Endothelial cell of umbilical vein (primary cell): ENCODE measurements at regions not wholly inside any gene's neighbourhood (a gene's known extent, or its start where the extent isn't known, plus 50 kb on each side); places are given as distances from the start of the nearest gene placed in this dataset.

Source experiments
- BruUV-seq: library from RNA; stranded (reverse); fragments of 400-500 nt; replicated peaks from 2 replicates; lab custom pipeline; 2021; lab: Mats Ljungman, UMichigan
- CTCF ChIA-PET: fragments of 300-600, 350-600 bp; sonication (Branson Sonifier 250); formaldehyde crosslinking; loops from one replicate; lab custom pipeline; 2021; ENCODE audit warnings: antibody characterized with exemption, inconsistent platforms; lab: Charles Lee
- POLR2A ChIA-PET: fragments of 300-600, 350-600 bp; sonication (Branson Sonifier 250); formaldehyde crosslinking; loops from one replicate; lab custom pipeline; 2021; ENCODE audit warnings: antibody characterized with exemption, inconsistent platforms; lab: Charles Lee
- DNase-seq: peaks from one replicate; pipeline ENCODE4 v3.0.0-alpha.2; 2011; ENCODE audit warnings: low read depth, low spot score
- FAIRE-seq: peaks from 2 replicates; lab custom pipeline; 2011; peaks lifted over from hg19 to GRCh38; lab: Jason Lieb, UNC
- H2AFZ ChIP-seq: 2 replicates; pipeline ENCODE4 v1.6.0; 2012; ENCODE audit warnings: low read depth, low read length, control low read depth, inconsistent platforms
- H3K27ac ChIP-seq: 2 replicates; pipeline ENCODE4 v1.5.1; 2011; ENCODE audit warnings: low read depth, mild to moderate bottlenecking, control low read depth, low read length, moderate library complexity; ENCODE audit not compliant: insufficient read depth
- H3K27me3 ChIP-seq, 2 experiments: 2 replicates each; pipeline versions ENCODE4 v1.6.0 to v1.6.1; 2011; ENCODE audit warnings: low read length in 2 of 2, mixed read lengths in 1 of 2; ENCODE audit not compliant: control insufficient read depth in 2 of 2, insufficient read depth in 2 of 2
- H3K36me3 ChIP-seq, 2 experiments: 2 replicates in 1 of 2; 3 replicates in 1 of 2; pipeline ENCODE4 v1.5.1; 2011; ENCODE audit warnings: low read length in 2 of 2, mild to moderate bottlenecking in 1 of 2, moderate library complexity in 1 of 2; ENCODE audit not compliant: control insufficient read depth in 2 of 2, insufficient read depth in 2 of 2; ENCODE audit errors: extremely low read depth in 1 of 2
- H3K4me1 ChIP-seq: 3 replicates; pipeline ENCODE4 v1.5.1; 2011; ENCODE audit warnings: mild to moderate bottlenecking, low read length; ENCODE audit not compliant: control insufficient read depth, insufficient read depth; ENCODE audit errors: extremely low read depth
- H3K4me2 ChIP-seq: 2 replicates; pipeline ENCODE4 v1.6.1; 2011; ENCODE audit warnings: low read length, control low read depth, mixed read lengths; ENCODE audit not compliant: insufficient read depth
- H3K4me3 ChIP-seq, 3 experiments: fragments of 200-600 bp in 1 of 3; sonication (generic), shearing (Covaris generic) in 1 of 3; replicated peaks in 1 of 3; 2 replicates each; pipeline ENCODE4 v1.5.1; 2011 to 2016; ENCODE audit warnings: control low read depth in 3 of 3, low read length in 3 of 3, mild to moderate bottlenecking in 2 of 3, inconsistent platforms in 1 of 3, low read depth in 1 of 3, moderate library complexity in 1 of 3; ENCODE audit not compliant: insufficient read depth in 1 of 3
- H3K79me2 ChIP-seq: 2 replicates; pipeline ENCODE4 v1.6.0; 2012; ENCODE audit warnings: low read length, inconsistent platforms; ENCODE audit not compliant: control insufficient read depth, insufficient read depth
- H3K9ac ChIP-seq: replicated peaks from 2 replicates; pipeline ENCODE3; 2011; ENCODE audit warnings: low read length, control low read depth; ENCODE audit not compliant: insufficient read depth; ENCODE audit errors: extremely low read depth
- H3K9me1 ChIP-seq: replicated peaks from 3 replicates; pipeline ENCODE4 v1.6.0; 2011; ENCODE audit warnings: mild to moderate bottlenecking, low read length; ENCODE audit not compliant: control insufficient read depth, insufficient read depth; ENCODE audit errors: extremely low read depth
- H3K9me3 ChIP-seq: replicated peaks from 2 replicates; pipeline ENCODE4 v1.5.1; 2012; ENCODE audit warnings: low read length, inconsistent platforms; ENCODE audit not compliant: control insufficient read depth, insufficient read depth
- H4K20me1 ChIP-seq: replicated peaks from 2 replicates; pipeline ENCODE3; 2011; ENCODE audit warnings: mild to moderate bottlenecking, low read length; ENCODE audit not compliant: control insufficient read depth, insufficient read depth; ENCODE audit errors: extremely low read depth
- EZH2 ChIP-seq: IDR thresholded peaks from 2 replicates; pipeline ENCODE4 v1.6.1; 2012; ENCODE audit warnings: borderline replicate concordance, low read depth, mild to moderate bottlenecking, moderate library complexity, low read length, inconsistent platforms; ENCODE audit not compliant: severe bottlenecking
- FOS ChIP-seq: IDR thresholded peaks from 2 replicates; pipeline ENCODE4 v1.6.1; 2011; ENCODE audit warnings: mild to moderate bottlenecking, low read length, moderate library complexity, borderline replicate concordance; ENCODE audit not compliant: insufficient read depth
- GATA2 ChIP-seq: IDR thresholded peaks from 2 replicates; pipeline ENCODE4 v1.7.0; 2011; ENCODE audit warnings: low read depth, mild to moderate bottlenecking, moderate library complexity, mixed read lengths, low read length; ENCODE audit not compliant: insufficient read length, insufficient read depth
- JUN ChIP-seq: IDR thresholded peaks from 2 replicates; pipeline ENCODE4 v1.6.1; 2011; ENCODE audit warnings: borderline replicate concordance, low read depth; ENCODE audit not compliant: insufficient read length, insufficient read depth
- MAX ChIP-seq: IDR thresholded peaks from 2 replicates; pipeline ENCODE4 v1.6.1; 2011; ENCODE audit not compliant: insufficient read depth, insufficient read length
- MYC ChIP-seq: IDR thresholded peaks from one replicate; pipeline ENCODE4 v1.6.1; 2011; ENCODE audit warnings: mild to moderate bottlenecking, low read depth, low read length
- POLR2A ChIP-seq: IDR thresholded peaks from 2 replicates; pipeline ENCODE4 v1.6.1; 2012; ENCODE audit warnings: low read depth, mild to moderate bottlenecking, control low read depth, low read length
- POLR2AphosphoS5 ChIP-seq: IDR thresholded peaks from 2 replicates; pipeline ENCODE4 v1.6.1; 2012; ENCODE audit warnings: low read depth, mild to moderate bottlenecking, control low read depth, low read length, moderate library complexity; ENCODE audit not compliant: insufficient read depth
- dilution Hi-C: fragments of 300-500 bp; cut with MboI; formaldehyde crosslinking; loops from one replicate; pipeline ENCODE4 v1.15.0; 2019; ENCODE audit warnings: low sequenced_read_pairs; ENCODE audit not compliant: extremely low pct_ligation_motif_present
- intact Hi-C: fragments of 100-400 bp; cut with micrococcal nuclease; formaldehyde crosslinking; loops from one replicate; pipeline ENCODE4 v1.10.0; 2022
- TF ChIP-seq, protein P1 (sequence below), 2 donors: IDR thresholded peaks; 1 replicate in 1 of 2; 2 replicates in 1 of 2; pipeline ENCODE4 v1.5.1; 2011; ENCODE audit warnings: low read length in 2 of 2, mild to moderate bottlenecking in 2 of 2, moderate library complexity in 2 of 2, control low read depth in 1 of 2, inconsistent platforms in 1 of 2, low read depth in 1 of 2; ENCODE audit not compliant: insufficient read depth in 1 of 2; ENCODE audit errors: extremely low read depth in 1 of 2

GRCh38 chr7:3197567-3198213 lies 103.4 kb upstream of the SDK1 start:
- no TSS peak for BruUV-seq
- H3K4me1 ChIP-seq: peaks cover 12% of the 10 kb centered on the region
- H2AFZ ChIP-seq: no peak overlapping the region
- no peaks in the 10 kb centered on the region for H3K9me1 ChIP-seq
- H3K9me3 ChIP-seq: no peaks in the 10 kb centered on the region
- H3K27ac ChIP-seq: no peak overlapping the region
- H3K4me2 ChIP-seq: no peak overlapping the region
- DNase-seq (no peak), FAIRE-seq (no peak)
- no peaks in the 10 kb centered on the region for H3K27me3 ChIP-seq
- H3K36me3 ChIP-seq: no peaks in the 10 kb centered on the region
- H3K4me3 ChIP-seq: no peak overlapping the region
- intact Hi-C loops: no loop called here
- H4K20me1 ChIP-seq: no peaks in the 10 kb centered on the region
- CTCF ChIA-PET: interaction anchor here (0.7 kb wide), 1 partner anchor 330 kb away, joined by 3 read pairs; no protein-coding TSS in a partner anchor
- dilution Hi-C loops: no loop called here
- no peaks in the 10 kb centered on the region for H3K79me2 ChIP-seq
- POLR2A ChIA-PET: no interaction called here
- no peak overlapping the region for H3K9ac ChIP-seq
- TF ChIP-seq GATA2 (no peak), MAX (no peak), POLR2AphosphoS5 (no peak), JUN (no peak), POLR2A (no peak), MYC (no peak), FOS (no peak), EZH2 (no peak)
- TF ChIP-seq, protein P1, sequence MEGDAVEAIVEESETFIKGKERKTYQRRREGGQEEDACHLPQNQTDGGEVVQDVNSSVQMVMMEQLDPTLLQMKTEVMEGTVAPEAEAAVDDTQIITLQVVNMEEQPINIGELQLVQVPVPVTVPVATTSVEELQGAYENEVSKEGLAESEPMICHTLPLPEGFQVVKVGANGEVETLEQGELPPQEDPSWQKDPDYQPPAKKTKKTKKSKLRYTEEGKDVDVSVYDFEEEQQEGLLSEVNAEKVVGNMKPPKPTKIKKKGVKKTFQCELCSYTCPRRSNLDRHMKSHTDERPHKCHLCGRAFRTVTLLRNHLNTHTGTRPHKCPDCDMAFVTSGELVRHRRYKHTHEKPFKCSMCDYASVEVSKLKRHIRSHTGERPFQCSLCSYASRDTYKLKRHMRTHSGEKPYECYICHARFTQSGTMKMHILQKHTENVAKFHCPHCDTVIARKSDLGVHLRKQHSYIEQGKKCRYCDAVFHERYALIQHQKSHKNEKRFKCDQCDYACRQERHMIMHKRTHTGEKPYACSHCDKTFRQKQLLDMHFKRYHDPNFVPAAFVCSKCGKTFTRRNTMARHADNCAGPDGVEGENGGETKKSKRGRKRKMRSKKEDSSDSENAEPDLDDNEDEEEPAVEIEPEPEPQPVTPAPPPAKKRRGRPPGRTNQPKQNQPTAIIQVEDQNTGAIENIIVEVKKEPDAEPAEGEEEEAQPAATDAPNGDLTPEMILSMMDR (IDR thresholded peaks at IDR 0.05; ENCODE audit: extremely low read depth in 1 of 2, insufficient read depth in 1 of 2, low read depth in 1 of 2, low read length in 2 of 2): no peak
